ENCODE measurements at regions not wholly inside any gene's neighbourhood (a gene's known extent, or its start where the extent isn't known, plus 50 kb on each side); places are given as distances from the start of the nearest gene placed in this dataset.
A peak's percentile ranks its signal among the peaks of the same experiment; 100 is the strongest.

DNA sequence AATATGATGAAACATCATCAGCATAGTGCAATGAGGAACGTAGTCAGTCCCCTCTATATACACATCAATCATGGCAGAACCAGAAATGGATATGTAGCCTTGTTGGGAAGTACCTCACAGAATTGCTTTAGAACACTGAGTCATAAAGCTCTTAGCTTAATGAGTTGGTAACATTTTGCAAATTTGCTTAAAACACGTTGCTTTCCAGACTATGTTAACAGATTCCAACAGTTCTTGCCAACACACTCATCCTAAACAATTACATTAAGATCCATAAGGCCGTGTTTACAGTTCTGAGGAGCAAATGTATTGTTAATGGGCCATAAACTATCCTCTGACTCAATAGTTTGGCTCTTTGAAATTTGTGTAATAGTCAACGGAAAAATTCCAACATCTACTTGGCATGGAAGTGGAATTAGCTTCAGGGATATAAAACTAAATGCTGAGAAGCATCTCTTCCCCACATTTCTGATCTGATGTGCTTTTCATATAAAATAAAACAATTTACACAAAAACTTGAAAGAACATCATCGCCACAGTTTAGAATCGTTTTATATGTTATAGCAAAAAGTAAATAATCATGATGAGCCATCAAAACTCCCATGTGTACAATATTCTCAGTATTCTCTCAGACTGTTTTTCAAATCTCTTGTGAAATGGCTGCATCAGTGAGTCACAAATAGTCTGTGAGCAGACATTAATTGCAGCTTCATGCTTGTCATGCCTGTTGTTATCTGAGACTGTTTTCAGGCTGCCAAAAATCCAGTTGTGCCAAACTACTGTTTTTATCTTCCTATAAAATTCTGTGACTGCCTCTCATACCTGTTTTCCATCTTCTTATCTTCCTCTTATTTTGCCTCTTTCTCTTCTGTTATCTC is 291.9 kb downstream of the COX7C start:
- peak overlapping the region; percentile 37 for H3K4me2 ChIP-seq (ENCODE audit: low read length)
- TF ChIP-seq EZH2 (IDR thresholded peaks at IDR 0.05; ENCODE audit: borderline replicate concordance, insufficient read depth, low read length, poor library complexity, severe bottlenecking), result no peak

GRCh38 chr5:86917117-86917579 is 299.4 kb downstream of the COX7C start:
- Histone ChIP-seq H3K36me3 (ENCODE audit: insufficient read depth, low read length) (no peaks in the 10 kb centered on the region), H3K27me3 (ENCODE audit: insufficient read depth, low read depth, low read length) (no peaks in the 10 kb centered on the region), H3K4me3 (ENCODE audit: low read length) (no peak overlapping the region), H3K9me3 (ENCODE audit: low read length) (no peaks in the 10 kb centered on the region), H3K79me2 (replicated peaks; ENCODE audit: insufficient read depth, low read length) (no peaks in the 10 kb centered on the region), H2AFZ (ENCODE audit: low read depth, low read length) (no peak overlapping the region), H3K27ac (ENCODE audit: low read length) (no peak overlapping the region), H3K9ac (ENCODE audit: low read length) (no peak overlapping the region), H4K20me1 (ENCODE audit: insufficient read depth) (no peaks in the 10 kb centered on the region), H3K4me2 (ENCODE audit: low read length) (no peak overlapping the region), H3F3A (ENCODE audit: insufficient read depth, low read length, poor library complexity, severe bottlenecking) (no peaks in the 10 kb centered on the region), H3K9me2 (ENCODE audit: insufficient read depth, low read length) (no peaks in the 10 kb centered on the region)
- no peak for TF ChIP-seq EP300 (conservative IDR thresholded peaks at IDR 0.05; ENCODE audit: poor library complexity, severe bottlenecking)
- TF ChIP-seq POLR2AphosphoS5 (IDR thresholded peaks at IDR 0.05), result no peak
- TF ChIP-seq, protein P1, sequence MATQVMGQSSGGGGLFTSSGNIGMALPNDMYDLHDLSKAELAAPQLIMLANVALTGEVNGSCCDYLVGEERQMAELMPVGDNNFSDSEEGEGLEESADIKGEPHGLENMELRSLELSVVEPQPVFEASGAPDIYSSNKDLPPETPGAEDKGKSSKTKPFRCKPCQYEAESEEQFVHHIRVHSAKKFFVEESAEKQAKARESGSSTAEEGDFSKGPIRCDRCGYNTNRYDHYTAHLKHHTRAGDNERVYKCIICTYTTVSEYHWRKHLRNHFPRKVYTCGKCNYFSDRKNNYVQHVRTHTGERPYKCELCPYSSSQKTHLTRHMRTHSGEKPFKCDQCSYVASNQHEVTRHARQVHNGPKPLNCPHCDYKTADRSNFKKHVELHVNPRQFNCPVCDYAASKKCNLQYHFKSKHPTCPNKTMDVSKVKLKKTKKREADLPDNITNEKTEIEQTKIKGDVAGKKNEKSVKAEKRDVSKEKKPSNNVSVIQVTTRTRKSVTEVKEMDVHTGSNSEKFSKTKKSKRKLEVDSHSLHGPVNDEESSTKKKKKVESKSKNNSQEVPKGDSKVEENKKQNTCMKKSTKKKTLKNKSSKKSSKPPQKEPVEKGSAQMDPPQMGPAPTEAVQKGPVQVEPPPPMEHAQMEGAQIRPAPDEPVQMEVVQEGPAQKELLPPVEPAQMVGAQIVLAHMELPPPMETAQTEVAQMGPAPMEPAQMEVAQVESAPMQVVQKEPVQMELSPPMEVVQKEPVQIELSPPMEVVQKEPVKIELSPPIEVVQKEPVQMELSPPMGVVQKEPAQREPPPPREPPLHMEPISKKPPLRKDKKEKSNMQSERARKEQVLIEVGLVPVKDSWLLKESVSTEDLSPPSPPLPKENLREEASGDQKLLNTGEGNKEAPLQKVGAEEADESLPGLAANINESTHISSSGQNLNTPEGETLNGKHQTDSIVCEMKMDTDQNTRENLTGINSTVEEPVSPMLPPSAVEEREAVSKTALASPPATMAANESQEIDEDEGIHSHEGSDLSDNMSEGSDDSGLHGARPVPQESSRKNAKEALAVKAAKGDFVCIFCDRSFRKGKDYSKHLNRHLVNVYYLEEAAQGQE (IDR thresholded peaks at IDR 0.05; ENCODE audit: borderline replicate concordance), result no peak
- TF ChIP-seq CTCF (IDR thresholded peaks at IDR 0.05; ENCODE audit: poor library complexity, severe bottlenecking), result no peak
- no peak for TF ChIP-seq MXI1 (conservative IDR thresholded peaks at IDR 0.05; ENCODE audit: poor library complexity, severe bottlenecking)
- no peak for TF ChIP-seq RAD21 (conservative IDR thresholded peaks at IDR 0.05)
- TF ChIP-seq SMC3 (conservative IDR thresholded peaks at IDR 0.05; ENCODE audit: poor library complexity), result no peak

More for the DNA sequence above, 291.9 kb downstream of the COX7C start:
- Histone ChIP-seq H3K27ac (ENCODE audit: low read length) (no peak overlapping the region), H3K9me3 (ENCODE audit: low read length) (no peaks in the 10 kb centered on the region), H3K9me2 (ENCODE audit: insufficient read depth, low read length) (no peaks in the 10 kb centered on the region), H3K27me3 (ENCODE audit: insufficient read depth, low read depth, low read length) (no peaks in the 10 kb centered on the region), H2AFZ (ENCODE audit: low read depth, low read length) (no peak overlapping the region), H3F3A (ENCODE audit: insufficient read depth, low read length, poor library complexity, severe bottlenecking) (peaks cover 2% of the 10 kb centered on the region), H3K79me2 (replicated peaks; ENCODE audit: insufficient read depth, low read length) (no peaks in the 10 kb centered on the region), H3K36me3 (ENCODE audit: insufficient read depth, low read length) (no peaks in the 10 kb centered on the region), H3K4me3 (ENCODE audit: low read length) (no peak overlapping the region), H4K20me1 (ENCODE audit: insufficient read depth) (no peaks in the 10 kb centered on the region), H3K9ac (ENCODE audit: low read length) (no peak overlapping the region)

Measured in neural cell (in vitro differentiated cells).